SK-N-SH (cell line): ENCODE measurements at regions not wholly inside any gene's neighbourhood (a gene's known extent, or its start where the extent isn't known, plus 50 kb on each side); places are given as distances from the start of the nearest gene placed in this dataset.

Experiments
- CTCF ChIA-PET: fragments of 300-600, 350-600 bp; formaldehyde crosslinking; extraction: SDS; loops from one replicate; lab custom pipeline; 2021; lab: Yijun Ruan, JAX
- POLR2A ChIA-PET: fragments of 350-600 bp; sonication (Branson Sonifier 250); formaldehyde crosslinking; extraction: SDS; loops from one replicate; lab custom pipeline; 2020; ENCODE audit warnings: antibody characterized with exemption, inconsistent platforms; lab: Yijun Ruan, JAX
- DNase-seq: peaks from one replicate; pipeline ENCODE4 v3.0.0; 2012
- H2AFZ ChIP-seq: fragments of 200-600 bp; sonication (generic); 2 replicates; pipeline ENCODE4 v1.8.1; 2016; ENCODE audit warnings: antibody characterized with exemption, mild to moderate bottlenecking, low read depth
- H3F3A ChIP-seq: fragments of 200-600 bp; sonication (generic); replicated peaks from 2 replicates; pipeline ENCODE3; 2016; ENCODE audit warnings: antibody characterized with exemption, mild to moderate bottlenecking; ENCODE audit not compliant: insufficient read depth
- H3K27ac ChIP-seq, 2 experiments: fragments of 200-500 bp in 1 of 2; fragments of 200-600 bp in 1 of 2; sonication (Bioruptor generic) in 1 of 2; sonication (generic), shearing (Covaris generic) in 1 of 2; 2 replicates each; pipeline versions ENCODE4 v1.5.1 to v1.6.1; 2014 to 2016; ENCODE audit warnings: low read depth in 2 of 2, inconsistent platforms in 1 of 2, low read length in 1 of 2, mild to moderate bottlenecking in 1 of 2, mixed read lengths in 1 of 2
- H3K27me3 ChIP-seq: fragments of 200-600 bp; sonication (generic), shearing (Covaris generic); 2 replicates; pipeline ENCODE4 v1.6.1; 2016; ENCODE audit warnings: mixed run types; ENCODE audit not compliant: insufficient read depth
- H3K36me3 ChIP-seq, 2 experiments: fragments of 200-500 bp in 1 of 2; fragments of 200-600 bp in 1 of 2; sonication (Bioruptor generic) in 1 of 2; sonication (generic) in 1 of 2; replicated peaks in 1 of 2; 2 replicates each; pipeline versions ENCODE3 to v1.5.1; 2014 to 2016; ENCODE audit warnings: low read length in 1 of 2, mild to moderate bottlenecking in 1 of 2; ENCODE audit not compliant: insufficient read depth in 2 of 2, control insufficient read depth in 1 of 2
- H3K4me1 ChIP-seq, 2 experiments: fragments of 200-500 bp in 1 of 2; fragments of 200-600 bp in 1 of 2; sonication (Bioruptor generic) in 1 of 2; sonication (generic), shearing (Covaris generic) in 1 of 2; 2 replicates each; pipeline versions ENCODE4 v1.5.1 to v1.6.1; 2014 to 2016; ENCODE audit warnings: low read depth in 1 of 2, low read length in 1 of 2, mixed run types in 1 of 2; ENCODE audit not compliant: insufficient read depth in 2 of 2, control insufficient read depth in 1 of 2
- H3K4me2 ChIP-seq: fragments of 200-600 bp; sonication (generic), shearing (Covaris generic); 2 replicates; pipeline ENCODE4 v1.6.1; 2017; ENCODE audit warnings: mixed run types
- H3K4me3 ChIP-seq, 2 experiments: fragments of 200-500 bp in 1 of 2; fragments of 200-600 bp in 1 of 2; sonication (Bioruptor generic) in 1 of 2; sonication (generic), shearing (Covaris generic) in 1 of 2; 2 replicates each; pipeline versions ENCODE4 v1.5.1 to v1.8.1; 2014 to 2016; ENCODE audit warnings: low read depth in 2 of 2, inconsistent platforms in 1 of 2, low read length in 1 of 2, mild to moderate bottlenecking in 1 of 2, mixed read lengths in 1 of 2, moderate library complexity in 1 of 2
- H3K79me2 ChIP-seq: fragments of 200-600 bp; sonication (generic); 2 replicates; pipeline ENCODE4 v1.8.1; 2017; ENCODE audit warnings: mild to moderate bottlenecking; ENCODE audit not compliant: insufficient read depth
- H3K9ac ChIP-seq: fragments of 200-600 bp; sonication (generic); 2 replicates; pipeline ENCODE4 v1.6.1; 2017; ENCODE audit warnings: mixed run types
- H3K9me2 ChIP-seq: fragments of 200-600 bp; sonication (generic); 2 replicates; pipeline ENCODE4 v1.6.1; 2017; ENCODE audit warnings: mixed run types
- H3K9me3 ChIP-seq: fragments of 200-600 bp; sonication (generic); 2 replicates; pipeline ENCODE4 v1.6.1; 2017; ENCODE audit warnings: mixed run types, mild to moderate bottlenecking, moderate library complexity
- H4K20me1 ChIP-seq: fragments of 200-600 bp; sonication (generic); 2 replicates; pipeline ENCODE4 v1.6.1; 2017; ENCODE audit warnings: mild to moderate bottlenecking, mixed run types; ENCODE audit not compliant: insufficient read depth
- CHD2 ChIP-seq: fragments of 150-350 bp; IDR thresholded peaks from 2 replicates; pipeline ENCODE4 v1.6.1; 2018; ENCODE audit warnings: low read length; ENCODE audit not compliant: partially characterized antibody
- EZH2phosphoT487 ChIP-seq: fragments of 200-600 bp; sonication (generic); IDR thresholded peaks from 2 replicates; pipeline ENCODE4 v1.6.1; 2017; ENCODE audit warnings: low read depth, mixed run types, mild to moderate bottlenecking, antibody characterized with exemption, moderate library complexity, borderline replicate concordance
- GATA2 ChIP-seq: sonication (generic); formaldehyde crosslinking; IDR thresholded peaks from 2 replicates; pipeline ENCODE4 v1.5.0; 2020; ENCODE audit warnings: mild to moderate bottlenecking, missing genetic modification reagents
- IRF3 ChIP-seq: fragments of 150-350 bp; IDR thresholded peaks from 2 replicates; pipeline ENCODE4 v1.6.1; 2016; ENCODE audit warnings: mild to moderate bottlenecking, low read depth, low read length
- JUND ChIP-seq: IDR thresholded peaks from 2 replicates; pipeline ENCODE4 v1.4.0; 2012
- MXI1 ChIP-seq: IDR thresholded peaks from 2 replicates; pipeline ENCODE4 v1.6.1; 2012; ENCODE audit warnings: mild to moderate bottlenecking, low read depth, low read length, improper control_type of control experiment
- NRF1 ChIP-seq: IDR thresholded peaks from 2 replicates; pipeline ENCODE4 v1.6.1; 2012; ENCODE audit warnings: low read depth, mild to moderate bottlenecking, low read length
- RFX5 ChIP-seq: IDR thresholded peaks from 2 replicates; pipeline ENCODE4 v1.6.1; 2012; ENCODE audit warnings: mild to moderate bottlenecking, improper control_type of control experiment, low read length
- RXRA ChIP-seq: IDR thresholded peaks from 2 replicates; pipeline ENCODE4 v1.4.0; 2012; ENCODE audit warnings: low read depth, mild to moderate bottlenecking, borderline replicate concordance
- TCF12 ChIP-seq: IDR thresholded peaks from 2 replicates; pipeline ENCODE4 v1.4.0; 2012
- TEAD4 ChIP-seq: IDR thresholded peaks from 2 replicates; pipeline ENCODE4 v1.4.0; 2012; ENCODE audit warnings: mild to moderate bottlenecking, borderline replicate concordance; ENCODE audit not compliant: insufficient read depth
- WGBS: methylation state at CpG from one replicate; pipeline ENCODE4 v1.1.6; 2017; ENCODE audit warnings: low lambda C conversion rate; 5-methylcytosine and 5-hydroxymethylcytosine counted together
- TF ChIP-seq, protein P1 (sequence below): IDR thresholded peaks from 2 replicates; pipeline ENCODE4; 2012
- TF ChIP-seq, protein P2 (sequence below): IDR thresholded peaks from 2 replicates; pipeline ENCODE4 v1.6.1; 2012; ENCODE audit warnings: mild to moderate bottlenecking, low read depth, low read length, moderate library complexity
- TF ChIP-seq, protein P3 (sequence below): IDR thresholded peaks from 2 replicates; pipeline ENCODE4 v1.4.0; 2012; ENCODE audit warnings: low read depth

DNA sequence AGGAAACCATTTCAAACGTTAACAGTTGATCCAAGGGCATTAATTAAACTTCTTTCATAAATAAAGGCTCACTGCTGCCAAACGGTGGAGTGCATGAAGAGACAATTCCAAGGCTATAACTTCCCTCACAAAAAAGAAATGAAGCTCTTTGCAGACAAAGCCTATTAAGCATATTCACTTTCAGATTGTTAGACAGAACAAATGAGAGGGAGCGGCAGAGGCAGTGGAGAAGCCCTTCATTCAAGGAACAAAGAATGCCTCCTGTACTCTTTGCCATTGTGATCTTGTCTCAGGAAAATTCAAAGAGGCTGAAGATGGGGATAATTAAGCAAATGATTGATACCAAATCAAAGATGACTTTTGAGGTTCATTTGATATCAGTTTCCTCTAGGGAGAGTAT lies 370.5 kb upstream of the FAT1 start:
- H2AFZ ChIP-seq, result no peak overlapping the region
- no peak overlapping the region for H3K27ac ChIP-seq
- no peak overlapping the region for H3K9ac ChIP-seq
- no peak overlapping the region for H3K4me3 ChIP-seq
- H3K36me3 ChIP-seq, result no peaks in the 10 kb centered on the region
- POLR2A ChIA-PET, result no interaction called here
- H3F3A ChIP-seq, result no peaks in the 10 kb centered on the region
- no peak overlapping the region for H3K4me2 ChIP-seq
- WGBS, result 21% methylated on average over 3 of the region's 3 CpGs
- no peaks in the 10 kb centered on the region; the same call in 1 of the 2 replicates for H3K9me3 ChIP-seq
- H4K20me1 ChIP-seq, result no peaks in the 10 kb centered on the region
- no peaks in the 10 kb centered on the region; a peak in 1 of 4 replicates for H3K4me1 ChIP-seq
- no peaks in the 10 kb centered on the region; the same call in 1 of the 2 replicates for H3K27me3 ChIP-seq
- DNase-seq, result no peak
- CTCF ChIA-PET, result no interaction called here
- TF ChIP-seq TEAD4 (no peak), IRF3 (no peak), GATA2 (CRISPR knock-in tag) (no peak), CHD2 (no peak), RFX5 (no peak), RXRA (no peak), NRF1 (no peak), EZH2phosphoT487 (no peak), MXI1 (no peak), JUND (no peak), TCF12 (no peak)
- TF ChIP-seq, protein P1, sequence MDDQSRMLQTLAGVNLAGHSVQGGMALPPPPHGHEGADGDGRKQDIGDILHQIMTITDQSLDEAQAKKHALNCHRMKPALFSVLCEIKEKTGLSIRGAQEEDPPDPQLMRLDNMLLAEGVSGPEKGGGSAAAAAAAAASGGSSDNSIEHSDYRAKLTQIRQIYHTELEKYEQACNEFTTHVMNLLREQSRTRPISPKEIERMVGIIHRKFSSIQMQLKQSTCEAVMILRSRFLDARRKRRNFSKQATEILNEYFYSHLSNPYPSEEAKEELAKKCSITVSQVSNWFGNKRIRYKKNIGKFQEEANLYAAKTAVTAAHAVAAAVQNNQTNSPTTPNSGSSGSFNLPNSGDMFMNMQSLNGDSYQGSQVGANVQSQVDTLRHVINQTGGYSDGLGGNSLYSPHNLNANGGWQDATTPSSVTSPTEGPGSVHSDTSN, result no peak
- TF ChIP-seq, protein P2, sequence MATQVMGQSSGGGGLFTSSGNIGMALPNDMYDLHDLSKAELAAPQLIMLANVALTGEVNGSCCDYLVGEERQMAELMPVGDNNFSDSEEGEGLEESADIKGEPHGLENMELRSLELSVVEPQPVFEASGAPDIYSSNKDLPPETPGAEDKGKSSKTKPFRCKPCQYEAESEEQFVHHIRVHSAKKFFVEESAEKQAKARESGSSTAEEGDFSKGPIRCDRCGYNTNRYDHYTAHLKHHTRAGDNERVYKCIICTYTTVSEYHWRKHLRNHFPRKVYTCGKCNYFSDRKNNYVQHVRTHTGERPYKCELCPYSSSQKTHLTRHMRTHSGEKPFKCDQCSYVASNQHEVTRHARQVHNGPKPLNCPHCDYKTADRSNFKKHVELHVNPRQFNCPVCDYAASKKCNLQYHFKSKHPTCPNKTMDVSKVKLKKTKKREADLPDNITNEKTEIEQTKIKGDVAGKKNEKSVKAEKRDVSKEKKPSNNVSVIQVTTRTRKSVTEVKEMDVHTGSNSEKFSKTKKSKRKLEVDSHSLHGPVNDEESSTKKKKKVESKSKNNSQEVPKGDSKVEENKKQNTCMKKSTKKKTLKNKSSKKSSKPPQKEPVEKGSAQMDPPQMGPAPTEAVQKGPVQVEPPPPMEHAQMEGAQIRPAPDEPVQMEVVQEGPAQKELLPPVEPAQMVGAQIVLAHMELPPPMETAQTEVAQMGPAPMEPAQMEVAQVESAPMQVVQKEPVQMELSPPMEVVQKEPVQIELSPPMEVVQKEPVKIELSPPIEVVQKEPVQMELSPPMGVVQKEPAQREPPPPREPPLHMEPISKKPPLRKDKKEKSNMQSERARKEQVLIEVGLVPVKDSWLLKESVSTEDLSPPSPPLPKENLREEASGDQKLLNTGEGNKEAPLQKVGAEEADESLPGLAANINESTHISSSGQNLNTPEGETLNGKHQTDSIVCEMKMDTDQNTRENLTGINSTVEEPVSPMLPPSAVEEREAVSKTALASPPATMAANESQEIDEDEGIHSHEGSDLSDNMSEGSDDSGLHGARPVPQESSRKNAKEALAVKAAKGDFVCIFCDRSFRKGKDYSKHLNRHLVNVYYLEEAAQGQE, result no peak
- TF ChIP-seq, protein P3, sequence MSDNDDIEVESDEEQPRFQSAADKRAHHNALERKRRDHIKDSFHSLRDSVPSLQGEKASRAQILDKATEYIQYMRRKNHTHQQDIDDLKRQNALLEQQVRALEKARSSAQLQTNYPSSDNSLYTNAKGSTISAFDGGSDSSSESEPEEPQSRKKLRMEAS, result no peak
- no peaks in the 10 kb centered on the region for H3K9me2 ChIP-seq
- no peaks in the 10 kb centered on the region for H3K79me2 ChIP-seq
